H1 (cell line): ENCODE measurements at regions not wholly inside any gene's neighbourhood (a gene's known extent, or its start where the extent isn't known, plus 50 kb on each side); places are given as distances from the start of the nearest gene placed in this dataset.

Source experiments
- CBX5 ChIP-seq: fragments of 300-800, 300-1000 bp; sonication (generic); IDR thresholded peaks from 2 replicates; pipeline ENCODE4 v1.7.1; 2016; ENCODE audit warnings: antibody characterized with exemption, low read length, low read depth
- SP4 ChIP-seq: IDR thresholded peaks from 2 replicates; pipeline ENCODE4 v1.6.1; 2012; ENCODE audit warnings: low read length, inconsistent platforms

DNA sequence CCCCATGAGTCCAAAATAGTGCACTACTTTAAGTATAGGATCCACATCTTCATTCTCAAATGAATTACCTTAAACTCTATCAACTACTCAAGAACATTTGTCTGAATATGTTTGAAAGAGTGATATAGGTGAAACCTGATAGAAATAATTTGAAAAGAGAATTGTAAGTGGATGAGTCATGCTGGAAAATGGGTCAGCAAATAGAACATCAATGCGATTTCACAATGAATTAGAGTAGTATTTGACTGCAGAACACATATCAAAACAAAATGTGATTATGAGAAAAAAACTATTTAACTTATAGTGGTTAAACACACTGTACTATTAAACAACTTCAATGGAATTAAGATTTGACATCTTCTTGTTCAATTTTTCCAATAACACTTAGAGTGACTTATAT, 300.6 kb upstream of the KLHL1 start (continued):
- TF ChIP-seq CBX5 (no peak), SP4 (no peak)
- TF ChIP-seq, all 59 proteins: peak for 0
